Activated naive CD8-positive, alpha-beta T cell treated with anti-CD3 and anti-CD28 coated beads for 36 hours (primary cell): ENCODE measurements at regions not wholly inside any gene's neighbourhood (a gene's known extent, or its start where the extent isn't known, plus 50 kb on each side); places are given as distances from the start of the nearest gene placed in this dataset.
A peak's percentile ranks its signal among the peaks of the same experiment; 100 is the strongest.
"Not testable (repeated sequence)": the region's sequence is repeated elsewhere in the genome, so short reads cannot be mapped to it uniquely, and the experiment has no call there.

Experiments
- DNase-seq: peaks from one replicate; pipeline ENCODE4 v3.0.0; 2021
- H3K27ac Mint-ChIP-seq: one replicate; pipeline ENCODE4 v1.8.0; 2022; ENCODE audit warnings: mild to moderate bottlenecking, moderate library complexity, mixed read lengths
- H3K27me3 Mint-ChIP-seq: one replicate; pipeline ENCODE4 v1.8.0; 2022; ENCODE audit warnings: mild to moderate bottlenecking, mixed read lengths
- H3K36me3 Mint-ChIP-seq: one replicate; pipeline ENCODE4 v1.8.0; 2021; ENCODE audit warnings: mild to moderate bottlenecking, mixed read lengths
- H3K4me1 Mint-ChIP-seq: one replicate; pipeline ENCODE4 v1.8.0; 2021; ENCODE audit warnings: mixed read lengths
- H3K4me3 Mint-ChIP-seq: one replicate; pipeline ENCODE4 v1.8.0; 2022; ENCODE audit warnings: mild to moderate bottlenecking, moderate library complexity, mixed read lengths
- H3K9me3 Mint-ChIP-seq: one replicate; pipeline ENCODE4 v1.8.0; 2022; ENCODE audit warnings: mixed read lengths

GRCh38 chr1:121538943-121539575 is 354.3 kb downstream of the SRGAP2C start:
- no peak overlapping the region for H3K27ac Mint-ChIP-seq
- H3K4me3 Mint-ChIP-seq = no peak overlapping the region
- no peaks in the 10 kb centered on the region for H3K4me1 Mint-ChIP-seq
- H3K27me3 Mint-ChIP-seq = no peaks in the 10 kb centered on the region
- DNase-seq = no peak
- no peaks in the 10 kb centered on the region for H3K36me3 Mint-ChIP-seq
- no peaks in the 10 kb centered on the region for H3K9me3 Mint-ChIP-seq

- H3K36me3 Mint-ChIP-seq, H3K4me3 Mint-ChIP-seq, H3K27ac Mint-ChIP-seq, H3K4me1 Mint-ChIP-seq, H3K27me3 Mint-ChIP-seq, DNase-seq, H3K9me3 Mint-ChIP-seq: not testable (repeated sequence)
Observed at GRCh38 chr1:121543988-121544387, 359.2 kb downstream of the SRGAP2C start.

- no peak for DNase-seq
- H3K27ac Mint-ChIP-seq = no peak overlapping the region
- no peaks in the 10 kb centered on the region for H3K27me3 Mint-ChIP-seq
- H3K36me3 Mint-ChIP-seq = no peaks in the 10 kb centered on the region
- peaks cover 2% of the 10 kb centered on the region for H3K4me1 Mint-ChIP-seq
- peaks cover 2% of the 10 kb centered on the region for H3K9me3 Mint-ChIP-seq
- no peak overlapping the region for H3K4me3 Mint-ChIP-seq
Observed at GRCh38 chr1:121544500-121544899, 359.7 kb downstream of the SRGAP2C start.

- H3K4me1 Mint-ChIP-seq, H3K9me3 Mint-ChIP-seq, H3K27ac Mint-ChIP-seq, DNase-seq, H3K4me3 Mint-ChIP-seq, H3K27me3 Mint-ChIP-seq, H3K36me3 Mint-ChIP-seq: not testable (repeated sequence)
Observed at GRCh38 chr1:121545899-121546298, 361.1 kb downstream of the SRGAP2C start.

- no peak overlapping the region for H3K4me3 Mint-ChIP-seq
Observed at GRCh38 chr1:121546830-121547591, 362.2 kb downstream of the SRGAP2C start.

GRCh38 chr1:121547726-121548125 is 363.0 kb downstream of the SRGAP2C start:
- H3K4me1 Mint-ChIP-seq = peaks cover 23% of the 10 kb centered on the region
- not testable (repeated sequence) for H3K27ac Mint-ChIP-seq, H3K27me3 Mint-ChIP-seq, H3K4me3 Mint-ChIP-seq, H3K36me3 Mint-ChIP-seq, H3K9me3 Mint-ChIP-seq, DNase-seq

More at GRCh38 chr1:121546830-121547591, 362.2 kb downstream of the SRGAP2C start:
- Mint-ChIP-seq H3K9me3 (peaks cover 5% of the 10 kb centered on the region), H3K4me1 (peaks cover 16% of the 10 kb centered on the region), H3K27me3 (no peaks in the 10 kb centered on the region), H3K27ac (no peak overlapping the region), H3K36me3 (peaks cover 3% of the 10 kb centered on the region)
- no peak for DNase-seq

- not testable (repeated sequence) for H3K27ac Mint-ChIP-seq, DNase-seq
- peaks cover 24% of the 10 kb centered on the region for H3K4me1 Mint-ChIP-seq
Observed at GRCh38 chr1:121550817-121551216, 366.0 kb downstream of the SRGAP2C start.

GRCh38 chr1:121551491-121551890 is 366.7 kb downstream of the SRGAP2C start:
- not testable (repeated sequence) for DNase-seq

More at GRCh38 chr1:121550817-121551216, 366.0 kb downstream of the SRGAP2C start:
- H3K27me3 Mint-ChIP-seq, H3K4me3 Mint-ChIP-seq, H3K9me3 Mint-ChIP-seq, H3K36me3 Mint-ChIP-seq: not testable (repeated sequence)

GRCh38 chr1:121556560-121556959 is 371.8 kb downstream of the SRGAP2C start:
- DNase-seq, H3K27me3 Mint-ChIP-seq, H3K36me3 Mint-ChIP-seq, H3K27ac Mint-ChIP-seq, H3K9me3 Mint-ChIP-seq, H3K4me3 Mint-ChIP-seq: not testable (repeated sequence)
- peaks cover 19% of the 10 kb centered on the region for H3K4me1 Mint-ChIP-seq

More at GRCh38 chr1:121551491-121551890, 366.7 kb downstream of the SRGAP2C start:
- not testable (repeated sequence) for H3K27me3 Mint-ChIP-seq, H3K36me3 Mint-ChIP-seq, H3K9me3 Mint-ChIP-seq, H3K4me3 Mint-ChIP-seq
- H3K27ac Mint-ChIP-seq = peak overlapping the region; percentile 6
- peaks cover 24% of the 10 kb centered on the region for H3K4me1 Mint-ChIP-seq

- H3K27ac Mint-ChIP-seq, H3K9me3 Mint-ChIP-seq, H3K36me3 Mint-ChIP-seq, H3K27me3 Mint-ChIP-seq, H3K4me1 Mint-ChIP-seq, DNase-seq: not testable (repeated sequence)
- H3K4me3 Mint-ChIP-seq = peak overlapping the region; percentile 23
Observed at GRCh38 chr1:121558034-121558433, 373.3 kb downstream of the SRGAP2C start.

- no peaks in the 10 kb centered on the region for H3K9me3 Mint-ChIP-seq
- H3K4me1 Mint-ChIP-seq = peaks cover 8% of the 10 kb centered on the region
- H3K4me3 Mint-ChIP-seq = no peak overlapping the region
- H3K27me3 Mint-ChIP-seq = no peaks in the 10 kb centered on the region
- DNase-seq = no peak
- H3K27ac Mint-ChIP-seq = no peak overlapping the region
- peaks cover 5% of the 10 kb centered on the region for H3K36me3 Mint-ChIP-seq
Observed at GRCh38 chr1:121558514-121558913, 373.7 kb downstream of the SRGAP2C start.

- no peaks in the 10 kb centered on the region for H3K36me3 Mint-ChIP-seq
- no peaks in the 10 kb centered on the region for H3K27me3 Mint-ChIP-seq
- no peaks in the 10 kb centered on the region for H3K9me3 Mint-ChIP-seq
- no peak overlapping the region for H3K27ac Mint-ChIP-seq
- peaks cover 6% of the 10 kb centered on the region for H3K4me1 Mint-ChIP-seq
- DNase-seq = no peak
- H3K4me3 Mint-ChIP-seq = no peak overlapping the region
Observed at GRCh38 chr1:121566346-121566745, 381.6 kb downstream of the SRGAP2C start.

GRCh38 chr1:121569428-121569827 is 384.7 kb downstream of the SRGAP2C start:
- H3K36me3 Mint-ChIP-seq = no peaks in the 10 kb centered on the region
- H3K27ac Mint-ChIP-seq = no peak overlapping the region
- no peak for DNase-seq
- H3K4me3 Mint-ChIP-seq = no peak overlapping the region
- no peaks in the 10 kb centered on the region for H3K27me3 Mint-ChIP-seq
- peaks cover 6% of the 10 kb centered on the region for H3K4me1 Mint-ChIP-seq
- H3K9me3 Mint-ChIP-seq = no peaks in the 10 kb centered on the region

GRCh38 chr1:121573881-121574504 is 389.2 kb downstream of the SRGAP2C start:
- not testable (repeated sequence) for H3K9me3 Mint-ChIP-seq, H3K27ac Mint-ChIP-seq, H3K4me1 Mint-ChIP-seq, H3K4me3 Mint-ChIP-seq, DNase-seq, H3K27me3 Mint-ChIP-seq, H3K36me3 Mint-ChIP-seq

- not testable (repeated sequence) for H3K4me3 Mint-ChIP-seq, H3K27me3 Mint-ChIP-seq, H3K4me1 Mint-ChIP-seq, H3K27ac Mint-ChIP-seq, DNase-seq
- Mint-ChIP-seq H3K9me3 (peaks cover 10% of the 10 kb centered on the region), H3K36me3 (peaks cover 10% of the 10 kb centered on the region)
Observed at GRCh38 chr1:121574505-121574899, 389.7 kb downstream of the SRGAP2C start.
